Loucy (cell line): ENCODE measurements at regions not wholly inside any gene's neighbourhood (a gene's known extent, or its start where the extent isn't known, plus 50 kb on each side); places are given as distances from the start of the nearest gene placed in this dataset.

Experiments
- EZH2phosphoT487 ChIP-seq: fragments of 200-600 bp; IDR thresholded peaks from 2 replicates; pipeline ENCODE4 v1.6.1; 2018; ENCODE audit warnings: antibody characterized with exemption, mild to moderate bottlenecking, moderate library complexity, borderline replicate concordance
- TF ChIP-seq, protein P1 (sequence below): fragments of 200-600 bp; sonication (generic); conservative IDR thresholded peaks from 2 replicates; pipeline ENCODE4 v1.5.1; 2014; ENCODE audit warnings: mild to moderate bottlenecking, antibody characterized with exemption, low read length

DNA sequence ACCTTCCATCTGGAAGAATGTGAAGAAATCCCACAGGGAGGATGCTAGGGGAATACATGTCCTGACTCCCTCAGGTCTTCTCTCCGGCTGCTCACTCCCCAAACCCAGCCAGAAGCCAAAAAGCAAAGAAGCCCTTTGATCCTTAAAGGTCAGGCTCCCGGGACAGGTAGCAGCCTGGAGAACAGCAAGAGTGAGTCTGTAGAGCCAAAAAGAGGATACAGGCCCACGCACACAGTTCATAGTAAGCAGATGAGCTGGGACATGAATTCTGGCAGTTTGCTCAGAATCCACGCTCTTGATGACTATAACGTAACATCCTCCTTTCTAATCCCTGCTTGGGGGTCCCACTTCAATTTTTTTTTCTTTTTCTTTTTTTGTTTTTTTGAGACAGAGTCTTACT is 72.0 kb upstream of the SLC44A1 start:
- TF ChIP-seq, protein P1, sequence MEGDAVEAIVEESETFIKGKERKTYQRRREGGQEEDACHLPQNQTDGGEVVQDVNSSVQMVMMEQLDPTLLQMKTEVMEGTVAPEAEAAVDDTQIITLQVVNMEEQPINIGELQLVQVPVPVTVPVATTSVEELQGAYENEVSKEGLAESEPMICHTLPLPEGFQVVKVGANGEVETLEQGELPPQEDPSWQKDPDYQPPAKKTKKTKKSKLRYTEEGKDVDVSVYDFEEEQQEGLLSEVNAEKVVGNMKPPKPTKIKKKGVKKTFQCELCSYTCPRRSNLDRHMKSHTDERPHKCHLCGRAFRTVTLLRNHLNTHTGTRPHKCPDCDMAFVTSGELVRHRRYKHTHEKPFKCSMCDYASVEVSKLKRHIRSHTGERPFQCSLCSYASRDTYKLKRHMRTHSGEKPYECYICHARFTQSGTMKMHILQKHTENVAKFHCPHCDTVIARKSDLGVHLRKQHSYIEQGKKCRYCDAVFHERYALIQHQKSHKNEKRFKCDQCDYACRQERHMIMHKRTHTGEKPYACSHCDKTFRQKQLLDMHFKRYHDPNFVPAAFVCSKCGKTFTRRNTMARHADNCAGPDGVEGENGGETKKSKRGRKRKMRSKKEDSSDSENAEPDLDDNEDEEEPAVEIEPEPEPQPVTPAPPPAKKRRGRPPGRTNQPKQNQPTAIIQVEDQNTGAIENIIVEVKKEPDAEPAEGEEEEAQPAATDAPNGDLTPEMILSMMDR = no peak
- TF ChIP-seq EZH2phosphoT487 = no peak
